ENCODE measurements at regions not wholly inside any gene's neighbourhood (a gene's known extent, or its start where the extent isn't known, plus 50 kb on each side); places are given as distances from the start of the nearest gene placed in this dataset.
A peak's percentile ranks its signal among the peaks of the same experiment; 100 is the strongest.

- no peak overlapping the region for H3K27ac Mint-ChIP-seq (ENCODE audit: unreplicated experiment)
- H3K27me3 ChIP-seq (replicated peaks; ENCODE audit: control insufficient read depth, insufficient read depth, low read length), result no peaks in the 10 kb centered on the region
- H3K4me1 Mint-ChIP-seq (ENCODE audit: low read depth, unreplicated experiment), result no peaks in the 10 kb centered on the region
- POLR2A ChIA-PET, result no interaction called here
- DNase-seq, result no peak
- TF ChIP-seq CTCF (IDR thresholded peaks at IDR 0.05; ENCODE audit: insufficient read depth in 1 of 2, low read depth in 1 of 2, low read length in 1 of 2, severe bottlenecking in 1 of 2, unreplicated experiment in 1 of 2), result no peak
- no peaks in the 10 kb centered on the region for H3K9me3 ChIP-seq
- H3K36me3 Mint-ChIP-seq (ENCODE audit: insufficient read depth, unreplicated experiment), result no peaks in the 10 kb centered on the region
- BruUV-seq (replicated peaks), result no TSS peak
- no peaks in the 10 kb centered on the region for H3K9me3 Mint-ChIP-seq (ENCODE audit: unreplicated experiment)
- no peaks in the 10 kb centered on the region for H3K27me3 Mint-ChIP-seq (ENCODE audit: insufficient read depth, unreplicated experiment)
- H3K4me3 ChIP-seq (ENCODE audit: low read depth, low read length), result no peak overlapping the region
- intact Hi-C loops (cut with micrococcal nuclease; ENCODE audit: unreplicated experiment), result no loop called here
- H3K4me1 ChIP-seq, result no peaks in the 10 kb centered on the region
- H3K4me3 Mint-ChIP-seq (ENCODE audit: unreplicated experiment), result no peak overlapping the region
- CTCF ChIA-PET, result no interaction called here
- no peaks in the 10 kb centered on the region for H3K36me3 ChIP-seq (ENCODE audit: control insufficient read depth, insufficient read depth, low read length)
Measured at GRCh38 chr6:27593861-27594260, 121.0 kb upstream of the ZNF184 start.

GRCh38 chr6:27593200-27593818 is 120.4 kb upstream of the ZNF184 start:
- Histone ChIP-seq H3K36me3 (ENCODE audit: control insufficient read depth, insufficient read depth, low read length) (no peaks in the 10 kb centered on the region), H3K4me3 (ENCODE audit: low read depth, low read length) (peak overlapping the region; percentile 53), H3K4me1 (no peaks in the 10 kb centered on the region), H3K27me3 (replicated peaks; ENCODE audit: control insufficient read depth, insufficient read depth, low read length) (no peaks in the 10 kb centered on the region), H3K9me3 (no peaks in the 10 kb centered on the region)
- ChIA-PET CTCF (no interaction called here), POLR2A (no interaction called here)
- no peaks in the 10 kb centered on the region for H3K4me1 Mint-ChIP-seq (ENCODE audit: low read depth, unreplicated experiment)
- no peak overlapping the region for H3K4me3 Mint-ChIP-seq (ENCODE audit: unreplicated experiment)
- no peak for DNase-seq
- no peak overlapping the region for H3K27ac Mint-ChIP-seq (ENCODE audit: unreplicated experiment)
- H3K27me3 Mint-ChIP-seq (ENCODE audit: insufficient read depth, unreplicated experiment), result no peaks in the 10 kb centered on the region
- H3K36me3 Mint-ChIP-seq (ENCODE audit: insufficient read depth, unreplicated experiment), result no peaks in the 10 kb centered on the region
- intact Hi-C loops (cut with micrococcal nuclease; ENCODE audit: unreplicated experiment), result no loop called here
- no peak for TF ChIP-seq CTCF (IDR thresholded peaks at IDR 0.05; ENCODE audit: insufficient read depth in 1 of 2, low read depth in 1 of 2, low read length in 1 of 2, severe bottlenecking in 1 of 2, unreplicated experiment in 1 of 2)
- no peaks in the 10 kb centered on the region for H3K9me3 Mint-ChIP-seq (ENCODE audit: unreplicated experiment)
- no TSS peak for BruUV-seq (replicated peaks)

- Mint-ChIP-seq H3K27ac (ENCODE audit: unreplicated experiment) (no peak overlapping the region), H3K9me3 (ENCODE audit: unreplicated experiment) (no peaks in the 10 kb centered on the region), H3K4me1 (ENCODE audit: low read depth, unreplicated experiment) (no peaks in the 10 kb centered on the region), H3K27me3 (ENCODE audit: insufficient read depth, unreplicated experiment) (no peaks in the 10 kb centered on the region), H3K36me3 (ENCODE audit: insufficient read depth, unreplicated experiment) (no peaks in the 10 kb centered on the region), H3K4me3 (ENCODE audit: unreplicated experiment) (no peak overlapping the region)
- intact Hi-C loops (cut with micrococcal nuclease; ENCODE audit: unreplicated experiment), result loop anchor here (1.0 kb wide), 3 partner anchors 13 to 73 kb away; no protein-coding TSS in a partner anchor
- ChIA-PET CTCF (interaction anchor here (1.2 kb wide), 1 partner anchor 160 kb away, joined by 7 read pairs; no protein-coding TSS in a partner anchor), POLR2A (interaction anchor here (0.7 kb wide), 1 partner anchor 445 kb away, joined by 4 read pairs; a partner anchor contains a TSS)
- Histone ChIP-seq H3K9me3 (no peaks in the 10 kb centered on the region), H3K4me1 (no peaks in the 10 kb centered on the region), H3K36me3 (ENCODE audit: control insufficient read depth, insufficient read depth, low read length) (no peaks in the 10 kb centered on the region), H3K27me3 (replicated peaks; ENCODE audit: control insufficient read depth, insufficient read depth, low read length) (no peaks in the 10 kb centered on the region), H3K4me3 (ENCODE audit: low read depth, low read length) (peak overlapping the region; percentile 53)
- no peak for TF ChIP-seq CTCF (IDR thresholded peaks at IDR 0.05; ENCODE audit: insufficient read depth in 1 of 2, low read depth in 1 of 2, low read length in 1 of 2, severe bottlenecking in 1 of 2, unreplicated experiment in 1 of 2)
- DNase-seq, result peak; percentile 67 to 82
- no TSS peak for BruUV-seq (replicated peaks)
Measured at GRCh38 chr6:27592481-27593199, 119.7 kb upstream of the ZNF184 start.
